Liver (tissue), 3 donors: ENCODE measurements at regions not wholly inside any gene's neighbourhood (a gene's known extent, or its start where the extent isn't known, plus 50 kb on each side); places are given as distances from the start of the nearest gene placed in this dataset.

Experiments used
- SP1 ChIP-seq: IDR thresholded peaks from 2 replicates; pipeline ENCODE4 v1.6.1; 2018; ENCODE audit warnings: antibody characterized with exemption, mild to moderate bottlenecking
- TF ChIP-seq, protein P1 (sequence below): fragments of 150-350 bp; IDR thresholded peaks from 2 replicates; pipeline ENCODE4 v1.5.1; 2017; ENCODE audit warnings: improper control_type of control experiment, low read depth, low read length; ENCODE audit not compliant: missing input control
- donor health status: healthy.
- donor health status: healthy.

DNA sequence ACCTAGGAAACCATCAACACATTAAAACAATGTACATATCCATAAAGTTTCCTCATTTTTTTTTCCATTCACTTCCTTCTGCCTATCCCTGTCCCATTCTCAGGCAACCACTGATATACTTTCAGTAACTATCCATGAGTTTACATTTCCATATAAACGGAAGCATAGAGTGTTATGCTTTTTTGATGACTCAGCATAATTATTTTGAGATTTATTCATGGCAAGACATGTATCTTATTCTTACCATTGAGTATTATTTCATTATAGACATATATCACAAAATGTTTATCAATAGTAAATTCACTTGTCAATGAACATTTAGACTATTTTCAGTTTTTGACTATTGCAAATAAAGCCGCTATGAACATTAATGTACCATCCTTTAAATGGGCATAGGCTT lies 1786.8 kb upstream of the ACO1 start:
- TF ChIP-seq, protein P1, sequence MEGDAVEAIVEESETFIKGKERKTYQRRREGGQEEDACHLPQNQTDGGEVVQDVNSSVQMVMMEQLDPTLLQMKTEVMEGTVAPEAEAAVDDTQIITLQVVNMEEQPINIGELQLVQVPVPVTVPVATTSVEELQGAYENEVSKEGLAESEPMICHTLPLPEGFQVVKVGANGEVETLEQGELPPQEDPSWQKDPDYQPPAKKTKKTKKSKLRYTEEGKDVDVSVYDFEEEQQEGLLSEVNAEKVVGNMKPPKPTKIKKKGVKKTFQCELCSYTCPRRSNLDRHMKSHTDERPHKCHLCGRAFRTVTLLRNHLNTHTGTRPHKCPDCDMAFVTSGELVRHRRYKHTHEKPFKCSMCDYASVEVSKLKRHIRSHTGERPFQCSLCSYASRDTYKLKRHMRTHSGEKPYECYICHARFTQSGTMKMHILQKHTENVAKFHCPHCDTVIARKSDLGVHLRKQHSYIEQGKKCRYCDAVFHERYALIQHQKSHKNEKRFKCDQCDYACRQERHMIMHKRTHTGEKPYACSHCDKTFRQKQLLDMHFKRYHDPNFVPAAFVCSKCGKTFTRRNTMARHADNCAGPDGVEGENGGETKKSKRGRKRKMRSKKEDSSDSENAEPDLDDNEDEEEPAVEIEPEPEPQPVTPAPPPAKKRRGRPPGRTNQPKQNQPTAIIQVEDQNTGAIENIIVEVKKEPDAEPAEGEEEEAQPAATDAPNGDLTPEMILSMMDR = no peak
- TF ChIP-seq SP1 = no peak
